NCI-H2107 treated with DMSO at 0.1 percent for 48 hours (cell line): ENCODE measurements at regions not wholly inside any gene's neighbourhood (a gene's known extent, or its start where the extent isn't known, plus 50 kb on each side); places are given as distances from the start of the nearest gene placed in this dataset.

Experiments used
- DNase-seq: peaks from one replicate; lab custom pipeline; 2025; ENCODE audit not compliant: unreplicated experiment; lab: John Stamatoyannopoulos, UW

DNA sequence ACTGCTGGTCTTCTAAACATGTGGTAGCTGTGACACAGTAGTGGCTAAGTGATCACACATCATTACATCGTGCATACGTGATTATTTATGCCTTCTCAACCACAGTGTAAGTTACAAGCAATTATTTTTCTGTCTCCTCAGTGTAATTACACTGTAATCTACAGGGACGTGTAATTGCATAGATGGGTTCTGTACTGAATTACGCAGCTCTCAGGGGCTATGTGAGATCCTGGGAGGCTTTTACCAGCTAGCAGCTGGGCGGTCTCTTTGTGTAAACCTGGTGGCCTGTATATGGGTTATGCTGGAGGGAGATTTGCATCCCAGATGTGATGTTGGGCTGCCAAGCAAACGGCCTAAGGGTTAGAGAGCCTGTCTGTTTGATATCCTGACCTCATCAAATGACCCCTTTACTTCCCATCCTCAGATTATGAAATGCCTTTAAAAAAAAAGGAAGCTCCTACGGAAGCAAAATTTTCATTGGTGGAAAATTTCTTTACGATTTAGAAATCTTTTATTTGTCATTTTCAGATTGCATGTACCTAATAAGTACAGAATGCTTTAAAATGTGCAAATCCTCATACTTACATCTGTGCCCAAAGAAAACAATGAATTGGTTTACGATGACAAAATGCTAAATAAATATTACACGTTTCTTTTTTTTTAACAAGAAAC is 402.8 kb upstream of the JAG1 start:
- peak; percentile 41 for DNase-seq

GRCh38 chr20:11077226-11077625 is 403.4 kb upstream of the JAG1 start:
- DNase-seq, result no peak

GRCh38 chr20:11080010-11080409 is 406.2 kb upstream of the JAG1 start:
- DNase-seq, result no peak

DNA sequence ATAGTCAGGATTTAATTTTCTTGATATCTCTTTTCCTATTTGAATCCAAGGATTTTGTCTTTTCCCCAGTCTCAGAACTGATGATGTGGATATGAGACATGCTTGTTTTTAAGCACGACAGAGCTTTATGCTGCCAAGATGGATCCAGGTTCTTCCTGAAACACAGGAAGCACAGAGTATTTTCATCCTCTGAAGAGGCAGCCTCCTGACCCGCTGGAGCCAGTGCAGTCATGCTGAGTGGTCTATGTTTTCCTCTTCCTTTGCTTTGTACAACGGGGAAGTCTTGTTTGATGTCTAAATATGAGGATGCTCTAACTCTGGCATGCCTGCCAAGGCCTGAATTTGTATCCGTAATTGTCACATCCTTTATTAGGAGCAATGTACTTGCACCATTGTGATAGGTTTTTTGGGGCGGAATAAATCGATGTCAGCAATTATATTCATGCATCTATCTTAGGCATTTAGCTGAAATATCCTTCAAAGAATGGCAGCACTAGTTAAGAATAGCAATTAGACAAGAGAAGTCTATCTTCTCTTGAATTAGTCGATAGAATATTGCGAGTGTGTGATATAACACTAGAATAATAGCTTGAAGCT is 407.1 kb upstream of the JAG1 start:
- no peak for DNase-seq

GRCh38 chr20:11083841-11084240 is 410.0 kb upstream of the JAG1 start:
- DNase-seq, result no peak

- no peak for DNase-seq
These were observed 410.7 kb upstream of the JAG1 start for GRCh38 chr20:11084508-11084907.

GRCh38 chr20:11086970-11087369 is 413.2 kb upstream of the JAG1 start:
- DNase-seq, result no peak

- no peak for DNase-seq
These were observed 417.0 kb upstream of the JAG1 start for GRCh38 chr20:11090751-11091150.

GRCh38 chr20:11091511-11091910 is 417.7 kb upstream of the JAG1 start:
- DNase-seq, result no peak

DNA sequence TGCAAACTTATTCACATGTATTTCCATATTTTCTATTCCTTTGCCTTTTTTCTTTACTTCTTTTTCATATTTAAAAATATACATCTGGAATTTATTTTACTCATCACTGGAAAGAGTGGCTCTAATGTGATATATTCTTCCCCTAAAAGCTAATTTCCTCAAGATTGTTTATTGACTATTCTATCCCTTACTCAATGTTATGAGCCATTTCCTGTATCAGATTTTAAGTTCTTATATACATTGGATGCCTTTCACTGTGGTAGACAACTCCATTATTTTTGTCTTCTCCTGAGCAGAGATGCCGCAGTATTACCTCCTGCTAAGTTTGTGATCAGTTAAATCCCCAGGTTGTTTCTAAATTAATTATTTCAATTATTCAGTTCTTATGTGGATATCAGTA is 418.4 kb upstream of the JAG1 start:
- no peak for DNase-seq

DNA sequence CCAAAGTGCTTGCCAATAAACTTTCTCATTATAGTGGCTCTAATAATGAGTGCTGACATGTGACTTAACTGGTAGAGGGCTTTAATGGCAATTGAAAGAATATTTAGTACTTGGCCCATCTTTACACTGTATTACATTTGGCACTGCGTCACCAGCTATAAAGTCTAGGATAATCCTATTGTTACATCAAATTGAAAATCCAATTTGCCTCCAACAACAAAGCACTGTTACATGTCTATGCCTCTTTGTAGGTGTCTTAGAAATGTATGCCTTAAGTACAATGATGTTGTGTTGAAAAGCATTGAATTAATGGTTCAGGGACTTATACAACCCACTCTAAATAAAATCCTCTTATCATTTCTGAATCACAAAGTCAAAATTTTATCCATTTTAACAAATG is 420.4 kb upstream of the JAG1 start:
- no peak for DNase-seq

- DNase-seq, result no peak
These were observed 420.9 kb upstream of the JAG1 start for GRCh38 chr20:11094711-11095110.

GRCh38 chr20:11098888-11099287 is 425.1 kb upstream of the JAG1 start:
- no peak for DNase-seq

- no peak for DNase-seq
These were observed 427.4 kb upstream of the JAG1 start for GRCh38 chr20:11101243-11101642.

DNA sequence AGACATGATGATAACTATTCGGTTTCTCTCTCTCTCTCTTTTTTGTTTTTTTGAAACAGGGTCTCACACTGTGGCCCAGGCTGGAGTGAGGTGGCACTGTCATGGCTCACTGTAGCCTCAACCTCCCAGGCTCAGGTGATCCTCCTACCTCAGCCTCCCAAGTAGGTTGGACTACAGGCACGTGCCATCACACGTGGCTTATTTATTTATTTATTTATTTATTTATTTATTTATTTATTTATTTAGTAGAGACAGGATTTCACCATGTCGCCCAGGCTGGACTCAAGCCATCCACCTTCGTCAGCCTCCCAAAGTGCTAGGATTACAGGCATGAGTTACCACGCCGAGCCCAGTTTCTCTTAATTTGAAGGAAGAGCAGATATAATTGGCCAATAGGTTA is 427.9 kb upstream of the JAG1 start:
- DNase-seq, result no peak

DNA sequence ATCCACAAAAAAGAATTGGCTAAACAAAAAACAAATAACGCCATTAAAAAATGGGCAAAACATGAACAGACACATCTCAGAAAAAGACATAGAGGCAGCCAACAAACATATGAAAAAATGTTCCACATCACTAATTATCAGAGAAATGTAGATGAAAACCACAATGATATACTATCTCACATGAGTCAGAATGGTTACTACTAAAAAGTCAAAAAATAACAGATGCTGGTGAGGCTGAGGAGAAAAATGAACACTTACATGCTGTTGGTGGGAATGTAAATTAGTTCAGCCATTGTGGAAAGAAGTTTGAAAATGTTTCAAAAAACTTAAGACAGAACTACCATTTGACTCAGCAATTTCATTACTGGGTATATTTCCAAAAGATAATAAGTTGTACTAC is 430.1 kb upstream of the JAG1 start:
- DNase-seq, result no peak

GRCh38 chr20:11108102-11108810 is 434.5 kb upstream of the JAG1 start:
- no peak for DNase-seq

DNA sequence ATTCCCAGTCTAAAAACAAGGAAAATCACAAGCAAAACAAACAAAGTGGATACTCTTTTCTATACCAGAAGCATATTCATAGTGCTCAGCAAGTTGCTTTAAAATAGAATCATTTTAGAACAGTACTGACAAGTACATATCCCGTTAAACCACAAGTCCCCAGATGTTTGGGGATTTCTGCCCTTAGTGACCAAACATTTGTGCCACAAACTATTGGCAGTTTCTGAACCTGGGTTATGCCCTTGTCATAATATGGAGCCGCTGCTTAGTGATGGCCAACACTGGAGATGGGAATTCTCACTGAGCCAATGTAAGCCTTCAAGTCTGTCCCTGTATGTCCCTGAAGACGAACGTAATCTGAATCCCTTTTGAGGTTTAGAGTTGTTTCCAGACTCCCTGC is 436.7 kb upstream of the JAG1 start:
- no peak for DNase-seq

DNA sequence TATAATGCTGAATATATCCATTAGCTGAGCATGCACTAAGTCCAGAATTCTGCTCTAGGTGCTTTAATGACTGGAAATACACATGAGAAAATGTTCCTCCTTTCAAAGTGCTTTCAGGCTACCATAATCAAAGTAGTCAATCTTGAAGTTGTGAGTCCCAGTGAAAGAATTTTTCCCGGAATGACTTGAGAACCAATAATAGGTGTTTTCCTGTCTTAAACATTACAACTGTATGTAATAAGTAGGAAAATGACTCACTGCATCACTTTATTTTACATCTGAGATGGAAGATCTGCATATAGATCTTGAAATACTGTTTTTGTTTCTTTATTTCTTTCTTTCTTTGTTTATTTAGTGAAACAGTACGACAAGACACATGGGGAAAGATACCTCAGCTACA is 437.4 kb upstream of the JAG1 start:
- DNase-seq, result no peak

- no peak for DNase-seq
These were observed 439.0 kb upstream of the JAG1 start for GRCh38 chr20:11112832-11113231.

DNA sequence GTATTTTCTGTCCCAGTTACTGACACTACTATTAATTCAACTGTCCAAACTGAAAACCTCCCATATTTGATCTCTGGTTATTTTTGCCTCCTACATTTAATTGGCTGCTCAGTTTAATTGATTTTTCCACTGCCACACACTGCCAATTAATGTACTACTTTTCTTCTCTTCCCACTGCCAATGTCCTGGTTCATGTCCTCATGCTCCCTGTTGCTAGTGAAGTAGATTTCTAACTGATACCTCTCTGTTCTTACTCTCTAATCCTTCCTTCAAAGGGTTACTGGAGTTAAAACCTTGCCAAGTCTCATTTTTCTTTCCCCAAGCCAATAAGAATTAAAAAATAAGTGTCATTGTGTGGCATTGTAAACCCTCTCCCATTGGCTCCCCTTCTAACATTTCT is 440.6 kb upstream of the JAG1 start:
- no peak for DNase-seq

DNA sequence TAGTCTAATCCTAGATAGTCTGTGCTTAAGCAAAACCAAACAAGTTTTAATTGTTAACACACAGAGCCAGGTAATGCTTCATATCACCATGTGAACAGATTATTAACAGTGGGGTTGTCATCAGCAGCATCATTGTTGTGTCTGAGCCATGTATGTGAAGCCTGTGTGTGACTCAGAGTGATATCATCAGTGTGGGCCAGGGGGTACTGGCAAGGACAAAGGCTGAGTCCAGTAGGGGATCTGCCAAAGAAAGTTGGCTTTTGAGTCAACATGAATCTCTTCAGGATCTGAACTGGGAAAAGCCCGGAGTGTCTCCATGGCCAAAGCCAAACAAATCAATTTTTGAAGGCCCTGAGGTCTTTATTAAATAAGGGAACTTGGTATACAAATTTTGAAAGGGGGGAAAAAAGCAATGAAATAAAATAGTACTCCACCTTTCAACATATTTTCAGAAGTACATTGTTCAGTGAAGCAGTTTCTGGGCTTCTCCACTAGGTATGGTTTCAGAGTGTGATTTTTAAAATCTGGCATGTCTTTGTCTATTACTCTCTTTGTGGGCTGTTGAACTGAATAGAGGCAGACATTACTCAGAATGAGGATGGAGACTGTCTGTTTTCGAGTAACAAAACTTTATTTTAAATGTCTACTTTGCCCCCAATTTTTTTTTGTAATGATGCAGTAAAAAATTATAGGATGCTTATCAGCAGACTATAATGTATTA is 444.2 kb upstream of the JAG1 start:
- no peak for DNase-seq
